SK-N-SH (cell line): ENCODE measurements at regions not wholly inside any gene's neighbourhood (a gene's known extent, or its start where the extent isn't known, plus 50 kb on each side); places are given as distances from the start of the nearest gene placed in this dataset.

Experiments
- CTCF ChIA-PET: fragments of 300-600, 350-600 bp; formaldehyde crosslinking; extraction: SDS; loops from one replicate; lab custom pipeline; 2021; lab: Yijun Ruan, JAX
- POLR2A ChIA-PET: fragments of 350-600 bp; sonication (Branson Sonifier 250); formaldehyde crosslinking; extraction: SDS; loops from one replicate; lab custom pipeline; 2020; ENCODE audit warnings: antibody characterized with exemption, inconsistent platforms; lab: Yijun Ruan, JAX
- DNase-seq: peaks from one replicate; pipeline ENCODE4 v3.0.0; 2012
- H2AFZ ChIP-seq: fragments of 200-600 bp; sonication (generic); 2 replicates; pipeline ENCODE4 v1.8.1; 2016; ENCODE audit warnings: antibody characterized with exemption, mild to moderate bottlenecking, low read depth
- H3F3A ChIP-seq: fragments of 200-600 bp; sonication (generic); replicated peaks from 2 replicates; pipeline ENCODE3; 2016; ENCODE audit warnings: antibody characterized with exemption, mild to moderate bottlenecking; ENCODE audit not compliant: insufficient read depth
- H3K27ac ChIP-seq, 2 experiments: fragments of 200-500 bp in 1 of 2; fragments of 200-600 bp in 1 of 2; sonication (Bioruptor generic) in 1 of 2; sonication (generic), shearing (Covaris generic) in 1 of 2; 2 replicates each; pipeline versions ENCODE4 v1.5.1 to v1.6.1; 2014 to 2016; ENCODE audit warnings: low read depth in 2 of 2, inconsistent platforms in 1 of 2, low read length in 1 of 2, mild to moderate bottlenecking in 1 of 2, mixed read lengths in 1 of 2
- H3K27me3 ChIP-seq: fragments of 200-600 bp; sonication (generic), shearing (Covaris generic); 2 replicates; pipeline ENCODE4 v1.6.1; 2016; ENCODE audit warnings: mixed run types; ENCODE audit not compliant: insufficient read depth
- H3K36me3 ChIP-seq, 2 experiments: fragments of 200-500 bp in 1 of 2; fragments of 200-600 bp in 1 of 2; sonication (Bioruptor generic) in 1 of 2; sonication (generic) in 1 of 2; replicated peaks in 1 of 2; 2 replicates each; pipeline versions ENCODE3 to v1.5.1; 2014 to 2016; ENCODE audit warnings: low read length in 1 of 2, mild to moderate bottlenecking in 1 of 2; ENCODE audit not compliant: insufficient read depth in 2 of 2, control insufficient read depth in 1 of 2
- H3K4me1 ChIP-seq, 2 experiments: fragments of 200-500 bp in 1 of 2; fragments of 200-600 bp in 1 of 2; sonication (Bioruptor generic) in 1 of 2; sonication (generic), shearing (Covaris generic) in 1 of 2; 2 replicates each; pipeline versions ENCODE4 v1.5.1 to v1.6.1; 2014 to 2016; ENCODE audit warnings: low read depth in 1 of 2, low read length in 1 of 2, mixed run types in 1 of 2; ENCODE audit not compliant: insufficient read depth in 2 of 2, control insufficient read depth in 1 of 2
- H3K4me2 ChIP-seq: fragments of 200-600 bp; sonication (generic), shearing (Covaris generic); 2 replicates; pipeline ENCODE4 v1.6.1; 2017; ENCODE audit warnings: mixed run types
- H3K4me3 ChIP-seq, 2 experiments: fragments of 200-500 bp in 1 of 2; fragments of 200-600 bp in 1 of 2; sonication (Bioruptor generic) in 1 of 2; sonication (generic), shearing (Covaris generic) in 1 of 2; 2 replicates each; pipeline versions ENCODE4 v1.5.1 to v1.8.1; 2014 to 2016; ENCODE audit warnings: low read depth in 2 of 2, inconsistent platforms in 1 of 2, low read length in 1 of 2, mild to moderate bottlenecking in 1 of 2, mixed read lengths in 1 of 2, moderate library complexity in 1 of 2
- H3K79me2 ChIP-seq: fragments of 200-600 bp; sonication (generic); 2 replicates; pipeline ENCODE4 v1.8.1; 2017; ENCODE audit warnings: mild to moderate bottlenecking; ENCODE audit not compliant: insufficient read depth
- H3K9ac ChIP-seq: fragments of 200-600 bp; sonication (generic); 2 replicates; pipeline ENCODE4 v1.6.1; 2017; ENCODE audit warnings: mixed run types
- H3K9me2 ChIP-seq: fragments of 200-600 bp; sonication (generic); 2 replicates; pipeline ENCODE4 v1.6.1; 2017; ENCODE audit warnings: mixed run types
- H3K9me3 ChIP-seq: fragments of 200-600 bp; sonication (generic); 2 replicates; pipeline ENCODE4 v1.6.1; 2017; ENCODE audit warnings: mixed run types, mild to moderate bottlenecking, moderate library complexity
- H4K20me1 ChIP-seq: fragments of 200-600 bp; sonication (generic); 2 replicates; pipeline ENCODE4 v1.6.1; 2017; ENCODE audit warnings: mild to moderate bottlenecking, mixed run types; ENCODE audit not compliant: insufficient read depth
- JUND ChIP-seq: IDR thresholded peaks from 2 replicates; pipeline ENCODE4 v1.4.0; 2012
- MEF2A ChIP-seq: IDR thresholded peaks from 2 replicates; pipeline ENCODE4 v1.4.0; 2012; ENCODE audit warnings: low read depth, borderline replicate concordance
- MXI1 ChIP-seq: IDR thresholded peaks from 2 replicates; pipeline ENCODE4 v1.6.1; 2012; ENCODE audit warnings: mild to moderate bottlenecking, low read depth, low read length, improper control_type of control experiment
- RCOR1 ChIP-seq: fragments of 150-350 bp; IDR thresholded peaks from 2 replicates; pipeline ENCODE4 v1.6.1; 2017; ENCODE audit warnings: antibody characterized with exemption, low read length
- SMC3 ChIP-seq: IDR thresholded peaks from 2 replicates; pipeline ENCODE4 v1.6.1; 2012; ENCODE audit warnings: low read depth, low read length, improper control_type of control experiment
- WGBS: methylation state at CpG from one replicate; pipeline ENCODE4 v1.1.6; 2017; ENCODE audit warnings: low lambda C conversion rate; 5-methylcytosine and 5-hydroxymethylcytosine counted together
- TF ChIP-seq, protein P1 (sequence below): fragments of 200-600 bp; sonication (generic); IDR thresholded peaks from 2 replicates; pipeline ENCODE4 v1.6.1; 2017; ENCODE audit warnings: antibody characterized with exemption, mild to moderate bottlenecking, moderate library complexity
- TF ChIP-seq, protein P2 (sequence below): fragments of 150-350 bp; IDR thresholded peaks from 2 replicates; pipeline ENCODE4 v1.6.1; 2016; ENCODE audit warnings: mild to moderate bottlenecking, low read depth, low read length

DNA sequence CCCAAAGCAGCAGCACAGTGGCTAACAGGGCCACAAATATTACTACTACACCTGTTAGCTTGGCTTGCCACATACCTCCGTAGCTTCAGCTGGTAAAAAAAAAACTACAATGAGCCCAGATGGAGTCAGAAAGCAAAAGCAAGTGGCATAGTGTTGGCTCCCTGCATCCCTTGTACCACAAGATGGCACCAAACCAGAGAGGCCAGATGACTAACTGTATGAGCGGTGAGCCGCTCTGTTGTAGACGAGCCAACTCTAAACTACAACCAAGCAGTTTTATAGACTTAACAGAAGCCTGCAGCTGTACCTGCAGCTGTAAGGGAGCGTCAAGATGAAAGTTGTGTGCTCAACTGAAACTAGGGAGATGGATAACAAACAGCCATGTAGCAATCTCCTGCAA, 84.5 kb upstream of the MCHR2 start:
- WGBS: 11% methylated on average over 5 of the region's 5 CpGs
- H3K27me3 ChIP-seq: no peaks in the 10 kb centered on the region; the same call in 1 of the 2 replicates
- DNase-seq: peak; percentile 4
- H3K4me3 ChIP-seq: no peak overlapping the region
- H4K20me1 ChIP-seq: no peaks in the 10 kb centered on the region
- H3K4me1 ChIP-seq: no peaks in the 10 kb centered on the region
- H3K9me3 ChIP-seq: no peaks in the 10 kb centered on the region
- H3K4me2 ChIP-seq: no peak overlapping the region
- CTCF ChIA-PET: interaction anchor here (0.8 to 2.4 kb wide), 3 partner anchors 9 to 21 kb away, joined by 3 to 11 read pairs (median 5); no protein-coding TSS in a partner anchor
- TF ChIP-seq MXI1 (no peak), SMC3 (0 out of 2 replicates have a peak, but pooled peaks have one; percentile 11), JUND (no peak)
- TF ChIP-seq, protein P1, sequence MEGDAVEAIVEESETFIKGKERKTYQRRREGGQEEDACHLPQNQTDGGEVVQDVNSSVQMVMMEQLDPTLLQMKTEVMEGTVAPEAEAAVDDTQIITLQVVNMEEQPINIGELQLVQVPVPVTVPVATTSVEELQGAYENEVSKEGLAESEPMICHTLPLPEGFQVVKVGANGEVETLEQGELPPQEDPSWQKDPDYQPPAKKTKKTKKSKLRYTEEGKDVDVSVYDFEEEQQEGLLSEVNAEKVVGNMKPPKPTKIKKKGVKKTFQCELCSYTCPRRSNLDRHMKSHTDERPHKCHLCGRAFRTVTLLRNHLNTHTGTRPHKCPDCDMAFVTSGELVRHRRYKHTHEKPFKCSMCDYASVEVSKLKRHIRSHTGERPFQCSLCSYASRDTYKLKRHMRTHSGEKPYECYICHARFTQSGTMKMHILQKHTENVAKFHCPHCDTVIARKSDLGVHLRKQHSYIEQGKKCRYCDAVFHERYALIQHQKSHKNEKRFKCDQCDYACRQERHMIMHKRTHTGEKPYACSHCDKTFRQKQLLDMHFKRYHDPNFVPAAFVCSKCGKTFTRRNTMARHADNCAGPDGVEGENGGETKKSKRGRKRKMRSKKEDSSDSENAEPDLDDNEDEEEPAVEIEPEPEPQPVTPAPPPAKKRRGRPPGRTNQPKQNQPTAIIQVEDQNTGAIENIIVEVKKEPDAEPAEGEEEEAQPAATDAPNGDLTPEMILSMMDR: peak; percentile 63
- TF ChIP-seq, all 33 proteins: peak for 2
- no peaks in the 10 kb centered on the region for H3F3A ChIP-seq
- H3K9me2 ChIP-seq: no peaks in the 10 kb centered on the region
- no peak overlapping the region for H3K9ac ChIP-seq
- H3K27ac ChIP-seq: no peak overlapping the region
- no peaks in the 10 kb centered on the region for H3K36me3 ChIP-seq
- no peaks in the 10 kb centered on the region for H3K79me2 ChIP-seq
- no peak overlapping the region for H2AFZ ChIP-seq
- POLR2A ChIA-PET: no interaction called here

DNA sequence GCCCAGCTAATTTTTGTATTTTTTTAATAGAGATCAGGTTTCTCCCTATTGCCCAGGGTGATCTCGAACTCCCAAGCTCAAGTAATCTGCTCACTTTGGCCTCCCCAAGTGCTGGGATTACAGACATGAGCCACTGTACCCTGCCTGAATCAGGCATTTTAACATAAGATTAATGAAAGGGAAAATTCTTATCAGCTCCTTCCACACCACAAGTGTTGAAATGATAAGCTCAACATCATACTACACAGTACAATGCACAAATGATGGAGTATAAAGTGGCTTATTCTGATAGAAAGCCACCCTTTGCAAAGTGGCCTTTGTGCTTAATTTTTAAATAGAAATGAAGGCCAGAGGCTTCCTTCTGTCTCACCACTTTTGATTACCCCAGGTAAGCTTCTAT, 71.3 kb upstream of the MCHR2 start:
- Histone ChIP-seq H3K27ac (no peak overlapping the region), H2AFZ (no peak overlapping the region), H3K9ac (no peak overlapping the region), H3K4me1 (no peaks in the 10 kb centered on the region), H3K9me3 (no peaks in the 10 kb centered on the region; the same call in 1 of the 2 replicates), H3K27me3 (no peaks in the 10 kb centered on the region), H3K9me2 (no peaks in the 10 kb centered on the region), H3K4me2 (no peak overlapping the region), H3F3A (no peaks in the 10 kb centered on the region), H3K36me3 (no peaks in the 10 kb centered on the region), H3K79me2 (no peaks in the 10 kb centered on the region), H4K20me1 (no peaks in the 10 kb centered on the region), H3K4me3 (no peak overlapping the region)
- DNase-seq: no peak
- WGBS: 0% methylated on average over 1 of the region's 1 CpG
- TF ChIP-seq RCOR1: no peak
- no peak for TF ChIP-seq MXI1
- no peak for TF ChIP-seq MEF2A
- TF ChIP-seq, protein P1: no peak
- TF ChIP-seq, protein P2, sequence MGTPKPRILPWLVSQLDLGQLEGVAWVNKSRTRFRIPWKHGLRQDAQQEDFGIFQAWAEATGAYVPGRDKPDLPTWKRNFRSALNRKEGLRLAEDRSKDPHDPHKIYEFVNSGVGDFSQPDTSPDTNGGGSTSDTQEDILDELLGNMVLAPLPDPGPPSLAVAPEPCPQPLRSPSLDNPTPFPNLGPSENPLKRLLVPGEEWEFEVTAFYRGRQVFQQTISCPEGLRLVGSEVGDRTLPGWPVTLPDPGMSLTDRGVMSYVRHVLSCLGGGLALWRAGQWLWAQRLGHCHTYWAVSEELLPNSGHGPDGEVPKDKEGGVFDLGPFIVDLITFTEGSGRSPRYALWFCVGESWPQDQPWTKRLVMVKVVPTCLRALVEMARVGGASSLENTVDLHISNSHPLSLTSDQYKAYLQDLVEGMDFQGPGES: no peak
- POLR2A ChIA-PET: no interaction called here
- CTCF ChIA-PET: interaction anchor here (1.1 to 1.4 kb wide), 2 partner anchors 12 to 34 kb away, joined by 3 read pairs; no protein-coding TSS in a partner anchor
